NB4 (cell line): ENCODE measurements at regions not wholly inside any gene's neighbourhood (a gene's known extent, or its start where the extent isn't known, plus 50 kb on each side); places are given as distances from the start of the nearest gene placed in this dataset.

Experiments
- DNase-seq: peaks from one replicate; pipeline ENCODE4 v3.0.0; 2010; ENCODE audit warnings: low read depth
- H3K4me3 ChIP-seq: one replicate; pipeline ENCODE4 v1.5.1; 2011; ENCODE audit warnings: mild to moderate bottlenecking, low read depth, low read length, moderate library complexity
- MYC ChIP-seq: IDR thresholded peaks from 2 replicates; pipeline ENCODE4 v1.6.1; 2011; ENCODE audit warnings: low read depth, low read length
- POLR2A ChIP-seq: IDR thresholded peaks from 2 replicates; pipeline ENCODE4 v1.6.1; 2011; ENCODE audit warnings: mild to moderate bottlenecking; ENCODE audit not compliant: insufficient read length; ENCODE audit errors: extremely low read depth
- TF ChIP-seq, protein P1 (sequence below): IDR thresholded peaks from 2 replicates; pipeline ENCODE4 v1.6.1; 2011; ENCODE audit warnings: low read depth, low read length
- TF ChIP-seq, protein P2 (sequence below): IDR thresholded peaks from one replicate; pipeline ENCODE4 v1.5.1; 2012; ENCODE audit warnings: low read depth, low read length

DNA sequence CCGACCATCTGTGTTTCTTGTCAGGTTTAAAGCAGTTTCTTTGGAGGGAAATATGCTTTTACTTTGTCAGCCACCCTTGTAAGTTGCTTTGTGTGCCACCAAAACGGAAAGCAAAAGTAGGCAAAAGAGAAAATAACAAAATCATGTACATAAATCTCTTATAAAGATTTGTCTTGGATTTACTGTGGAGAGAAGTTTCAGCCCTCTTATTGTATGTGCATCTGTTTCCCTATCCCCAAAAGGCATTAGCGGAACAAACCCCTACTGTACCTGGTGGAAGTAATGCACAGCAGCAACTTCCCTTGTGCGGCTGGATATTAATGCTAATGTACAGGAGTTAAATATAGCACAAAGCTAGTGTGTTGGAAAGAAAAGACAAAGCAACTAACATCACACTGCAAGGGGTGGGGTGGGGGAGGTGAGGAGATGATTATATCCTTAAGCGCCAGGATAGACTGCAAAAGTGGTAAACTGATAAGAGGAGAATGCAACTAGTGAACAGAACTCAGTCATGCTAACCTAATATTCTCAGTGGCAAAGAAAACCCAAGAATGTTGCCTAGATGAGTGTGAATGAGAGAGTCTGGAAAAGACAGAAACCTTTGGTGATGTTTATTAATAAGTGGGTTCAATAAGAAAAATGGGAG is 396.5 kb upstream of the MEF2C start:
- no peak overlapping the region for H3K4me3 ChIP-seq
- DNase-seq = no peak
- no peak for TF ChIP-seq MYC
- no peak for TF ChIP-seq POLR2A
- TF ChIP-seq, protein P1, sequence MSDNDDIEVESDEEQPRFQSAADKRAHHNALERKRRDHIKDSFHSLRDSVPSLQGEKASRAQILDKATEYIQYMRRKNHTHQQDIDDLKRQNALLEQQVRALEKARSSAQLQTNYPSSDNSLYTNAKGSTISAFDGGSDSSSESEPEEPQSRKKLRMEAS = no peak
- TF ChIP-seq, protein P2, sequence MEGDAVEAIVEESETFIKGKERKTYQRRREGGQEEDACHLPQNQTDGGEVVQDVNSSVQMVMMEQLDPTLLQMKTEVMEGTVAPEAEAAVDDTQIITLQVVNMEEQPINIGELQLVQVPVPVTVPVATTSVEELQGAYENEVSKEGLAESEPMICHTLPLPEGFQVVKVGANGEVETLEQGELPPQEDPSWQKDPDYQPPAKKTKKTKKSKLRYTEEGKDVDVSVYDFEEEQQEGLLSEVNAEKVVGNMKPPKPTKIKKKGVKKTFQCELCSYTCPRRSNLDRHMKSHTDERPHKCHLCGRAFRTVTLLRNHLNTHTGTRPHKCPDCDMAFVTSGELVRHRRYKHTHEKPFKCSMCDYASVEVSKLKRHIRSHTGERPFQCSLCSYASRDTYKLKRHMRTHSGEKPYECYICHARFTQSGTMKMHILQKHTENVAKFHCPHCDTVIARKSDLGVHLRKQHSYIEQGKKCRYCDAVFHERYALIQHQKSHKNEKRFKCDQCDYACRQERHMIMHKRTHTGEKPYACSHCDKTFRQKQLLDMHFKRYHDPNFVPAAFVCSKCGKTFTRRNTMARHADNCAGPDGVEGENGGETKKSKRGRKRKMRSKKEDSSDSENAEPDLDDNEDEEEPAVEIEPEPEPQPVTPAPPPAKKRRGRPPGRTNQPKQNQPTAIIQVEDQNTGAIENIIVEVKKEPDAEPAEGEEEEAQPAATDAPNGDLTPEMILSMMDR = no peak

GRCh38 chr5:89277816-89278215 is 394.8 kb upstream of the MEF2C start:
- DNase-seq = no peak
- TF ChIP-seq, protein P1 = no peak
- TF ChIP-seq, protein P2 = no peak
- TF ChIP-seq MYC = no peak
- no peak for TF ChIP-seq POLR2A
- H3K4me3 ChIP-seq = no peak overlapping the region

GRCh38 chr5:89276566-89277305 is 393.8 kb upstream of the MEF2C start:
- H3K4me3 ChIP-seq = no peak overlapping the region
- TF ChIP-seq POLR2A = no peak
- TF ChIP-seq, protein P2 = no peak
- TF ChIP-seq MYC = no peak
- TF ChIP-seq, protein P1 = no peak
- no peak for DNase-seq

- no peak for TF ChIP-seq POLR2A
These were observed 392.3 kb upstream of the MEF2C start for GRCh38 chr5:89275066-89275855.

DNA sequence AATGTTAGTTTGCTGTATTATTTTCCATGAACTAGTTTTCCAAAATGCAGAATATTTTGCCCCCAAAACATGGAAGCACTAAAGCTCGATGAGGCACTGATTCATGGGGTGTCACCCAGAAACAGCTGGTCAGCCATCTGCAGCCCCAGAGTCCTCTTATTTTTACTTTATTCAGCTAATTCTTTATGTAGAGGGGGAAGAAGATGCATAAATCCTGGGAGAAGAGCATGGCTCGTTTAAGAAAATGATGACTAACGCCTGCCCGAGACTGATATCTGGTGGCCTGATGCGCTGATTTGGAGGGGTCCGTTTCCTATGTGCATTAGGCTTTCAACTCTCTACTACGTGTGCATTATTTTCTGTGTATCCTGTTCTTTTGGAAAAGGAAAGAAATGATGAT is 390.3 kb upstream of the MEF2C start:
- DNase-seq = no peak
- TF ChIP-seq, protein P2 = no peak
- TF ChIP-seq, protein P1 = no peak
- no peak for TF ChIP-seq POLR2A
- no peak for TF ChIP-seq MYC
- H3K4me3 ChIP-seq = no peak overlapping the region

More at GRCh38 chr5:89275066-89275855, 392.3 kb upstream of the MEF2C start:
- no peak overlapping the region for H3K4me3 ChIP-seq
- no peak for DNase-seq

GRCh38 chr5:89270901-89271300 is 387.9 kb upstream of the MEF2C start:
- H3K4me3 ChIP-seq = no peak overlapping the region
- TF ChIP-seq, protein P2 = no peak
- TF ChIP-seq MYC (no peak), POLR2A (no peak)
- TF ChIP-seq, protein P1 = no peak
- DNase-seq = no peak
